ENCODE measurements at regions not wholly inside any gene's neighbourhood (a gene's known extent, or its start where the extent isn't known, plus 50 kb on each side); places are given as distances from the start of the nearest gene placed in this dataset.

- Histone ChIP-seq H2AK5ac (ENCODE audit: low read depth, low read length) (no peak overlapping the region), H2BK5ac (ENCODE audit: low read depth, low read length) (no peak overlapping the region), H2AFZ (ENCODE audit: low read length) (no peak overlapping the region), H2BK12ac (ENCODE audit: low read depth, low read length) (no peak overlapping the region), H3K36me3 (ENCODE audit: control insufficient read depth in 2 of 4, insufficient read depth in 4 of 4, low read length in 3 of 4) (no peaks in the 10 kb centered on the region), H4K20me1 (replicated peaks in 1 of 2; ENCODE audit: control insufficient read depth in 1 of 2, insufficient read depth in 2 of 2, low read length in 2 of 2) (no peaks in the 10 kb centered on the region), H3K4ac (replicated peaks; ENCODE audit: insufficient read length, low read depth, low read length) (no peak overlapping the region), H3K14ac (ENCODE audit: insufficient read length) (no peak overlapping the region), H3K18ac (ENCODE audit: extremely low read depth, low read length) (no peak overlapping the region), H3K23ac (ENCODE audit: insufficient read length) (no peak overlapping the region), H3K27ac (ENCODE audit: low read depth, low read length) (no peak overlapping the region), H3K9ac (replicated peaks in 1 of 4; ENCODE audit: extremely low read depth in 1 of 4, low read depth in 3 of 4, low read length in 3 of 4) (no peak overlapping the region), H3K23me2 (ENCODE audit: low read depth, low read length) (no peaks in the 10 kb centered on the region), H4K91ac (replicated peaks; ENCODE audit: insufficient read length, low read length) (no peak overlapping the region), H2BK15ac (ENCODE audit: low read length) (no peak overlapping the region), H3K79me2 (ENCODE audit: control insufficient read depth in 1 of 2, insufficient read depth in 2 of 2, low read length in 2 of 2) (no peaks in the 10 kb centered on the region), H3K4me3 (ENCODE audit: extremely low read depth in 1 of 4, insufficient read depth in 2 of 4, low read depth in 3 of 4, low read length in 4 of 4) (no peak overlapping the region), H2BK120ac (replicated peaks; ENCODE audit: low read depth, low read length) (no peak overlapping the region), H4K8ac (ENCODE audit: extremely low read depth, insufficient read depth, low read length) (no peak overlapping the region), H3K4me2 (ENCODE audit: insufficient read depth in 1 of 2, low read depth in 2 of 2, low read length in 2 of 2) (no peak overlapping the region), H3K27me3 (replicated peaks in 1 of 4; ENCODE audit: control insufficient read depth in 3 of 4, extremely low read depth in 1 of 4, insufficient read depth in 3 of 4, low read length in 3 of 4) (no peaks in the 10 kb centered on the region), H3K79me1 (ENCODE audit: low read depth, low read length) (no peaks in the 10 kb centered on the region), H2BK20ac (ENCODE audit: low read length) (no peak overlapping the region), H3K9me3 (ENCODE audit: insufficient read depth in 2 of 2, low read depth in 1 of 2, low read length in 1 of 2) (peaks cover 6 to 8% of the 10 kb centered on the region in 2 experiments; a peak in 1 of 4 replicates), H4K5ac (ENCODE audit: insufficient read length, low read depth, low read length) (no peak overlapping the region), H3K4me1 (replicated peaks in 1 of 4; ENCODE audit: control insufficient read depth in 3 of 4, insufficient read depth in 4 of 4, low read length in 3 of 4) (no peaks in the 10 kb centered on the region), H3K56ac (replicated peaks; ENCODE audit: insufficient read length, low read depth, low read length) (no peak overlapping the region)
- POLR2A ChIA-PET (ENCODE audit: partially characterized antibody) = no interaction called here
- WGBS, 2 experiments (ENCODE audit: extremely low coverage in 1 of 2, insufficient coverage in 1 of 2, insufficient read length in 1 of 2, insufficient replicate concordance in 2 of 2, low coverage in 1 of 2, low lambda C conversion rate in 2 of 2, missing lambda C conversion rate in 1 of 2) = 79% methylated on average over 2 of the region's 2 CpGs; no CpG with 5 or more reads in 1 of the 2 experiments
- DNase-seq (ENCODE audit: low read depth in 1 of 2, low spot score in 2 of 2) (no peak), FAIRE-seq (no peak)
- CTCF ChIA-PET (ENCODE audit: partially characterized antibody) = interaction anchor here (1.1 to 2.0 kb wide), 3 partner anchors 100 to 179 kb away, joined by 3 to 5 read pairs (median 3); no protein-coding TSS in a partner anchor
- TF ChIP-seq BACH1 (IDR thresholded peaks at IDR 0.05; ENCODE audit: low read length) = no peak
- no peak for TF ChIP-seq RXRA (IDR thresholded peaks at IDR 0.05; ENCODE audit: insufficient read depth, low read depth, low read length)
- TF ChIP-seq JUN (IDR thresholded peaks at IDR 0.05; ENCODE audit: low read depth, low read length) = no peak
- no peak for TF ChIP-seq SIX5 (IDR thresholded peaks at IDR 0.05; ENCODE audit: low read depth, low read length)
- no peak for TF ChIP-seq JUND (IDR thresholded peaks at IDR 0.05; ENCODE audit: low read length)
- no peak for TF ChIP-seq CTBP2 (IDR thresholded peaks at IDR 0.05; ENCODE audit: borderline replicate concordance, insufficient read depth, insufficient read length, low read length)
- TF ChIP-seq POLR2AphosphoS5 (IDR thresholded peaks at IDR 0.05; ENCODE audit: low read depth, low read length) = no peak
- TF ChIP-seq BCL11A (IDR thresholded peaks at IDR 0.05; ENCODE audit: low read depth in 2 of 2, low read length in 2 of 2) = no peak
- TF ChIP-seq ZNF274 (IDR thresholded peaks at IDR 0.05; ENCODE audit: borderline replicate concordance, extremely low read depth, low read length) = no peak
- TF ChIP-seq NRF1 (IDR thresholded peaks at IDR 0.05; ENCODE audit: low read depth, low read length) = no peak
- TF ChIP-seq CBX5 (IDR thresholded peaks at IDR 0.05; ENCODE audit: low read depth, low read length) = no peak
- no peak for TF ChIP-seq KDM4A (IDR thresholded peaks at IDR 0.05; ENCODE audit: low read depth, low read length, severe bottlenecking)
- TF ChIP-seq RAD21 (IDR thresholded peaks at IDR 0.05 in 1 of 2, conservative IDR thresholded peaks at IDR 0.05 in 1 of 2; ENCODE audit: low read depth in 2 of 2, low read length in 2 of 2) = no peak
- no peak for TF ChIP-seq CHD2 (IDR thresholded peaks at IDR 0.05; ENCODE audit: low read length)
- no peak for TF ChIP-seq POLR2A (IDR thresholded peaks at IDR 0.05; ENCODE audit: control extremely low read depth in 1 of 2, low read depth in 2 of 2, low read length in 2 of 2)
Measured at GRCh38 chr4:169909897-169910296, 116.3 kb downstream of the MFAP3L start.

Data from H1 (cell line).